ENCODE measurements at regions not wholly inside any gene's neighbourhood (a gene's known extent, or its start where the extent isn't known, plus 50 kb on each side); places are given as distances from the start of the nearest gene placed in this dataset.

- H3K9me3 ChIP-seq (ENCODE audit: control insufficient read depth in 1 of 2, insufficient read depth in 1 of 2, low read length in 2 of 2), result peaks cover 0 to 3% of the 10 kb centered on the region in 2 experiments
- H3K9me3 Mint-ChIP-seq, result no peaks in the 10 kb centered on the region
- no peak overlapping the region for H3K27ac Mint-ChIP-seq
- POLR2A ChIA-PET, result no interaction called here
- H3K27me3 Mint-ChIP-seq, result no peaks in the 10 kb centered on the region
- no peak overlapping the region for H3K4me3 ChIP-seq (ENCODE audit: low read length)
- DNase-seq (no peak), ATAC-seq (ENCODE audit: poor library complexity) (no peak)
- no peaks in the 10 kb centered on the region for H3K36me3 Mint-ChIP-seq (ENCODE audit: low read depth)
- no peaks in the 10 kb centered on the region for H3K4me1 Mint-ChIP-seq (ENCODE audit: low read depth)
- H3K27ac ChIP-seq (ENCODE audit: low read depth in 1 of 2, low read length in 2 of 2), result no peak overlapping the region
- CTCF ChIA-PET, result no interaction called here
- no peak for TF ChIP-seq CTCF (IDR thresholded peaks at IDR 0.05)
- H3K27me3 ChIP-seq (ENCODE audit: control insufficient read depth in 1 of 2, insufficient read depth in 2 of 2, low read length in 2 of 2), result no peaks in the 10 kb centered on the region
- intact Hi-C loops (cut with DNase I, micrococcal nuclease), result no loop called here
- no peaks in the 10 kb centered on the region for H3K4me1 ChIP-seq (ENCODE audit: insufficient read depth, low read length)
- no peak overlapping the region for H3K4me3 Mint-ChIP-seq
- H3K36me3 ChIP-seq (ENCODE audit: insufficient read depth, low read length), result no peaks in the 10 kb centered on the region
These were observed 652.9 kb downstream of the SEMA5A start for GRCh38 chr5:8892926-8893325.

- no peak for TF ChIP-seq CTCF (IDR thresholded peaks at IDR 0.05)
- H3K36me3 Mint-ChIP-seq (ENCODE audit: low read depth), result no peaks in the 10 kb centered on the region
- no peaks in the 10 kb centered on the region for H3K4me1 ChIP-seq (ENCODE audit: insufficient read depth, low read length)
- H3K4me3 ChIP-seq (ENCODE audit: low read length), result no peak overlapping the region
- no peak overlapping the region for H3K27ac ChIP-seq (ENCODE audit: low read depth in 1 of 2, low read length in 2 of 2)
- H3K4me1 Mint-ChIP-seq (ENCODE audit: low read depth), result no peaks in the 10 kb centered on the region
- no peak for DNase-seq
- no peak overlapping the region for H3K4me3 Mint-ChIP-seq
- no peak for ATAC-seq (ENCODE audit: poor library complexity)
- no peaks in the 10 kb centered on the region for H3K36me3 ChIP-seq (ENCODE audit: insufficient read depth, low read length)
- intact Hi-C loops (cut with DNase I, micrococcal nuclease), result no loop called here
- no peaks in the 10 kb centered on the region for H3K27me3 ChIP-seq (ENCODE audit: control insufficient read depth in 1 of 2, insufficient read depth in 2 of 2, low read length in 2 of 2)
- no peaks in the 10 kb centered on the region for H3K27me3 Mint-ChIP-seq
- ChIA-PET CTCF (no interaction called here), POLR2A (no interaction called here)
- H3K9me3 Mint-ChIP-seq, result no peaks in the 10 kb centered on the region
- no peak overlapping the region for H3K27ac Mint-ChIP-seq
- H3K9me3 ChIP-seq (ENCODE audit: control insufficient read depth in 1 of 2, insufficient read depth in 1 of 2, low read length in 2 of 2), result peaks cover 0 to 3% of the 10 kb centered on the region in 2 experiments
These were observed 651.8 kb downstream of the SEMA5A start for GRCh38 chr5:8894031-8894430.

- DNase-seq, result no peak
- intact Hi-C loops (cut with DNase I, micrococcal nuclease), result no loop called here
- peaks cover 0 to 3% of the 10 kb centered on the region in 2 experiments for H3K9me3 ChIP-seq (ENCODE audit: control insufficient read depth in 1 of 2, insufficient read depth in 1 of 2, low read length in 2 of 2)
- no peaks in the 10 kb centered on the region for H3K4me1 ChIP-seq (ENCODE audit: insufficient read depth, low read length)
- ATAC-seq (ENCODE audit: poor library complexity), result no peak
- CTCF ChIA-PET, result no interaction called here
- no peaks in the 10 kb centered on the region for H3K27me3 ChIP-seq (ENCODE audit: control insufficient read depth in 1 of 2, insufficient read depth in 2 of 2, low read length in 2 of 2)
- H3K27me3 Mint-ChIP-seq, result no peaks in the 10 kb centered on the region
- H3K4me3 ChIP-seq (ENCODE audit: low read length), result no peak overlapping the region
- no peak overlapping the region for H3K4me3 Mint-ChIP-seq
- H3K27ac ChIP-seq (ENCODE audit: low read depth in 1 of 2, low read length in 2 of 2), result no peak overlapping the region
- POLR2A ChIA-PET, result no interaction called here
- no peak overlapping the region for H3K27ac Mint-ChIP-seq
- H3K9me3 Mint-ChIP-seq, result no peaks in the 10 kb centered on the region
- no peaks in the 10 kb centered on the region for H3K36me3 ChIP-seq (ENCODE audit: insufficient read depth, low read length)
- no peak for TF ChIP-seq CTCF (IDR thresholded peaks at IDR 0.05)
- H3K4me1 Mint-ChIP-seq (ENCODE audit: low read depth), result no peaks in the 10 kb centered on the region
- H3K36me3 Mint-ChIP-seq (ENCODE audit: low read depth), result no peaks in the 10 kb centered on the region
These were observed 650.8 kb downstream of the SEMA5A start for GRCh38 chr5:8895062-8895461.
